ENCODE measurements at regions not wholly inside any gene's neighbourhood (a gene's known extent, or its start where the extent isn't known, plus 50 kb on each side); places are given as distances from the start of the nearest gene placed in this dataset.

- Histone ChIP-seq H3K79me2 (ENCODE audit: insufficient read depth, low read depth) (no peaks in the 10 kb centered on the region), H3K9ac (no peak overlapping the region), H2AFZ (ENCODE audit: low read depth) (no peak overlapping the region), H3K4me1 (ENCODE audit: low read depth, poor library complexity, severe bottlenecking) (no peaks in the 10 kb centered on the region), H3K27me3 (ENCODE audit: insufficient read depth, low read depth) (no peaks in the 10 kb centered on the region), H3K4me2 (no peak overlapping the region), H3K36me3 (ENCODE audit: insufficient read depth) (no peaks in the 10 kb centered on the region), H4K20me1 (ENCODE audit: insufficient read depth) (no peaks in the 10 kb centered on the region), H3K4me3 (IDR thresholded peaks at IDR 0.05; ENCODE audit: insufficient read depth, low read depth, low read length) (no peak overlapping the region), H3K27ac (no peak overlapping the region)
- no peak for TF ChIP-seq CTCF (conservative IDR thresholded peaks at IDR 0.05; ENCODE audit: low read depth, low read length)
These were observed 68.6 kb downstream of the ZNF621 start for GRCh38 chr3:40593351-40593750.

DNA sequence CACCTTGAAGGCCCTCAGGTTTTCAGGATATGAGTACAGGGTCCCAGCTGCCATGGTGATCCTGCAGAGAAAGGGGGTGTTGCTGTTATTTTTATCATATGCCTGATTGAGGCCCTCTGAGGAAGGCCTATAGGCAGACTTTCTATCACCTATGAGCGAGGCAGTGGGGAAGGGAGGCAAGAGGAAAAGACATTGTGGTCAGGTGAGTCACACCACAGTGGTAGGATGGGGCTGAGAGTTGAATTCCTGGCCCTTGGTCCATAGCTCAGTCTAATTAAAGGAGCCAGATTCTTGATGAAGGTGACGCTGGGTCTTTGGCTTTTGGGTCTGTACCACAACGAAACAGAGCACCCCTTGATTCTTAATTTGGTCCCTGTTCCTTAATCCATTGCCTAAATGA is 72.7 kb downstream of the ZNF621 start:
- H4K20me1 ChIP-seq (ENCODE audit: insufficient read depth): no peaks in the 10 kb centered on the region
- no peak overlapping the region for H3K4me2 ChIP-seq
- H3K4me1 ChIP-seq (ENCODE audit: low read depth, poor library complexity, severe bottlenecking): no peaks in the 10 kb centered on the region
- H3K9ac ChIP-seq: no peak overlapping the region
- TF ChIP-seq CTCF (conservative IDR thresholded peaks at IDR 0.05; ENCODE audit: low read depth, low read length): no peak
- H2AFZ ChIP-seq (ENCODE audit: low read depth): no peak overlapping the region
- H3K79me2 ChIP-seq (ENCODE audit: insufficient read depth, low read depth): no peaks in the 10 kb centered on the region
- H3K4me3 ChIP-seq (IDR thresholded peaks at IDR 0.05; ENCODE audit: insufficient read depth, low read depth, low read length): no peak overlapping the region
- H3K27ac ChIP-seq: no peak overlapping the region
- H3K36me3 ChIP-seq (ENCODE audit: insufficient read depth): no peaks in the 10 kb centered on the region
- H3K27me3 ChIP-seq (ENCODE audit: insufficient read depth, low read depth): no peaks in the 10 kb centered on the region

- Histone ChIP-seq H3K79me2 (ENCODE audit: insufficient read depth, low read depth) (no peaks in the 10 kb centered on the region), H3K4me3 (IDR thresholded peaks at IDR 0.05; ENCODE audit: insufficient read depth, low read depth, low read length) (no peak overlapping the region), H3K27ac (no peak overlapping the region), H3K27me3 (ENCODE audit: insufficient read depth, low read depth) (no peaks in the 10 kb centered on the region), H3K4me1 (ENCODE audit: low read depth, poor library complexity, severe bottlenecking) (no peaks in the 10 kb centered on the region), H2AFZ (ENCODE audit: low read depth) (no peak overlapping the region), H3K4me2 (no peak overlapping the region), H4K20me1 (ENCODE audit: insufficient read depth) (no peaks in the 10 kb centered on the region), H3K36me3 (ENCODE audit: insufficient read depth) (no peaks in the 10 kb centered on the region), H3K9ac (no peak overlapping the region)
- TF ChIP-seq CTCF (conservative IDR thresholded peaks at IDR 0.05; ENCODE audit: low read depth, low read length): no peak
These were observed 73.6 kb downstream of the ZNF621 start for GRCh38 chr3:40598338-40598737.

GRCh38 chr3:40598962-40599361 is 74.2 kb downstream of the ZNF621 start:
- no peak overlapping the region for H3K4me2 ChIP-seq
- H3K4me3 ChIP-seq (IDR thresholded peaks at IDR 0.05; ENCODE audit: insufficient read depth, low read depth, low read length): no peak overlapping the region
- no peaks in the 10 kb centered on the region for H3K4me1 ChIP-seq (ENCODE audit: low read depth, poor library complexity, severe bottlenecking)
- no peak overlapping the region for H3K27ac ChIP-seq
- no peak overlapping the region for H2AFZ ChIP-seq (ENCODE audit: low read depth)
- H3K9ac ChIP-seq: no peak overlapping the region
- H3K27me3 ChIP-seq (ENCODE audit: insufficient read depth, low read depth): no peaks in the 10 kb centered on the region
- no peaks in the 10 kb centered on the region for H3K79me2 ChIP-seq (ENCODE audit: insufficient read depth, low read depth)
- TF ChIP-seq CTCF (conservative IDR thresholded peaks at IDR 0.05; ENCODE audit: low read depth, low read length): no peak
- no peaks in the 10 kb centered on the region for H4K20me1 ChIP-seq (ENCODE audit: insufficient read depth)
- H3K36me3 ChIP-seq (ENCODE audit: insufficient read depth): no peaks in the 10 kb centered on the region

Data from KMS-11 (cell line).